ENCODE measurements at regions not wholly inside any gene's neighbourhood (a gene's known extent, or its start where the extent isn't known, plus 50 kb on each side); places are given as distances from the start of the nearest gene placed in this dataset.
"Not testable (repeated sequence)": the region's sequence is repeated elsewhere in the genome, so short reads cannot be mapped to it uniquely, and the experiment has no call there.

- TF ChIP-seq CTCF (IDR thresholded peaks at IDR 0.05) = no peak
- Histone ChIP-seq H3K9me3 (no peaks in the 10 kb centered on the region), H3K4me3 (no peak overlapping the region), H3K36me3 (no peaks in the 10 kb centered on the region), H3K4me1 (no peaks in the 10 kb centered on the region), H3K27me3 (no peaks in the 10 kb centered on the region), H3K27ac (no peak overlapping the region)
- intact Hi-C loops (cut with DNase I) = no loop called here
- DNase-seq (ENCODE audit: low spot score in 2 of 2) = no peak
These were observed 1124.6 kb downstream of the TMEM121 start for GRCh38 chr14:106651016-106651415.

GRCh38 chr14:106652494-106652893 is 1126.1 kb downstream of the TMEM121 start:
- H3K27me3 ChIP-seq = no peaks in the 10 kb centered on the region
- no peaks in the 10 kb centered on the region for H3K9me3 ChIP-seq
- H3K36me3 ChIP-seq = no peaks in the 10 kb centered on the region
- DNase-seq (ENCODE audit: low spot score in 2 of 2) = no peak
- TF ChIP-seq CTCF (IDR thresholded peaks at IDR 0.05) = no peak
- intact Hi-C loops (cut with DNase I) = no loop called here
- H3K27ac ChIP-seq = no peak overlapping the region
- H3K4me3 ChIP-seq = no peak overlapping the region
- no peaks in the 10 kb centered on the region for H3K4me1 ChIP-seq

- intact Hi-C loops (cut with DNase I) = no loop called here
- no peak for DNase-seq (ENCODE audit: low spot score in 2 of 2)
- no peaks in the 10 kb centered on the region for H3K9me3 ChIP-seq
These were observed 1131.1 kb downstream of the TMEM121 start for GRCh38 chr14:106657460-106657859.

GRCh38 chr14:106658066-106658860 is 1131.9 kb downstream of the TMEM121 start:
- H3K4me1 ChIP-seq; H3K4me3 ChIP-seq; H3K27me3 ChIP-seq; intact Hi-C loops (cut with DNase I); H3K36me3 ChIP-seq; H3K9me3 ChIP-seq; H3K27ac ChIP-seq; DNase-seq (ENCODE audit: low spot score in 2 of 2): not testable (repeated sequence)

More at GRCh38 chr14:106657460-106657859, 1131.1 kb downstream of the TMEM121 start:
- H3K4me3 ChIP-seq = no peak overlapping the region
- TF ChIP-seq CTCF (IDR thresholded peaks at IDR 0.05) = no peak
- H3K4me1 ChIP-seq = no peaks in the 10 kb centered on the region
- H3K36me3 ChIP-seq = no peaks in the 10 kb centered on the region
- no peak overlapping the region for H3K27ac ChIP-seq
- no peaks in the 10 kb centered on the region for H3K27me3 ChIP-seq

- DNase-seq (ENCODE audit: low spot score in 2 of 2); H3K4me1 ChIP-seq; H3K36me3 ChIP-seq; H3K9me3 ChIP-seq; intact Hi-C loops (cut with DNase I); H3K27ac ChIP-seq; H3K27me3 ChIP-seq; H3K4me3 ChIP-seq: not testable (repeated sequence)
These were observed 1135.2 kb downstream of the TMEM121 start for GRCh38 chr14:106661561-106661960.

- H3K27ac ChIP-seq = no peak overlapping the region
- H3K36me3 ChIP-seq = no peaks in the 10 kb centered on the region
- intact Hi-C loops (cut with DNase I) = no loop called here
- H3K9me3 ChIP-seq = no peaks in the 10 kb centered on the region
- H3K4me3 ChIP-seq = no peak overlapping the region
- no peaks in the 10 kb centered on the region for H3K4me1 ChIP-seq
- DNase-seq (ENCODE audit: low spot score in 2 of 2) = no peak
- H3K27me3 ChIP-seq = no peaks in the 10 kb centered on the region
- no peak for TF ChIP-seq CTCF (IDR thresholded peaks at IDR 0.05)
These were observed 1136.7 kb downstream of the TMEM121 start for GRCh38 chr14:106662936-106663550.

All from ascending aorta (tissue), 2 donors.